ENCODE measurements at regions not wholly inside any gene's neighbourhood (a gene's known extent, or its start where the extent isn't known, plus 50 kb on each side); places are given as distances from the start of the nearest gene placed in this dataset.

- H3K27me3 ChIP-seq, result no peaks in the 10 kb centered on the region
- no peak overlapping the region for H3K4me3 ChIP-seq (ENCODE audit: low read depth in 1 of 2, low read length in 1 of 2)
- H3K9me3 ChIP-seq, result no peaks in the 10 kb centered on the region
- no peak overlapping the region for H3K27ac ChIP-seq
- no peaks in the 10 kb centered on the region for H3K4me1 ChIP-seq (ENCODE audit: control insufficient read depth in 1 of 2, insufficient read depth in 1 of 2, low read depth in 1 of 2, low read length in 1 of 2)
- TF ChIP-seq CTCF (IDR thresholded peaks at IDR 0.05), result no peak
- no peaks in the 10 kb centered on the region for H3K36me3 ChIP-seq
Observed at GRCh38 chr2:129444751-129445150, 534.7 kb upstream of the RAB6C start.

- Histone ChIP-seq H3K4me3 (ENCODE audit: low read depth in 1 of 2, low read length in 1 of 2) (no peak overlapping the region), H3K27me3 (no peaks in the 10 kb centered on the region), H3K27ac (no peak overlapping the region), H3K36me3 (no peaks in the 10 kb centered on the region), H3K9me3 (no peaks in the 10 kb centered on the region), H3K4me1 (ENCODE audit: control insufficient read depth in 1 of 2, insufficient read depth in 1 of 2, low read depth in 1 of 2, low read length in 1 of 2) (no peaks in the 10 kb centered on the region)
- no peak for TF ChIP-seq CTCF (IDR thresholded peaks at IDR 0.05)
Observed at GRCh38 chr2:129456691-129457090, 522.8 kb upstream of the RAB6C start.

GRCh38 chr2:129457277-129457818, 522.1 kb upstream of the RAB6C start:
- no peaks in the 10 kb centered on the region for H3K36me3 ChIP-seq
- H3K4me1 ChIP-seq (ENCODE audit: control insufficient read depth in 1 of 2, insufficient read depth in 1 of 2, low read depth in 1 of 2, low read length in 1 of 2), result no peaks in the 10 kb centered on the region
- H3K27me3 ChIP-seq, result no peaks in the 10 kb centered on the region
- H3K27ac ChIP-seq, result no peak overlapping the region
- no peak overlapping the region for H3K4me3 ChIP-seq (ENCODE audit: low read depth in 1 of 2, low read length in 1 of 2)
- no peaks in the 10 kb centered on the region for H3K9me3 ChIP-seq
- TF ChIP-seq CTCF (IDR thresholded peaks at IDR 0.05), result no peak

- Histone ChIP-seq H3K27ac (no peak overlapping the region), H3K36me3 (no peaks in the 10 kb centered on the region)
- TF ChIP-seq CTCF (IDR thresholded peaks at IDR 0.05), result no peak
Observed at GRCh38 chr2:129458006-129458405, 521.5 kb upstream of the RAB6C start.

GRCh38 chr2:129458436-129458835, 521.0 kb upstream of the RAB6C start:
- H3K27ac ChIP-seq, result no peak overlapping the region
- H3K27me3 ChIP-seq, result no peaks in the 10 kb centered on the region
- no peaks in the 10 kb centered on the region for H3K4me1 ChIP-seq (ENCODE audit: control insufficient read depth in 1 of 2, insufficient read depth in 1 of 2, low read depth in 1 of 2, low read length in 1 of 2)
- no peak for TF ChIP-seq CTCF (IDR thresholded peaks at IDR 0.05)
- H3K36me3 ChIP-seq, result no peaks in the 10 kb centered on the region
- no peak overlapping the region for H3K4me3 ChIP-seq (ENCODE audit: low read depth in 1 of 2, low read length in 1 of 2)
- no peaks in the 10 kb centered on the region for H3K9me3 ChIP-seq

More at GRCh38 chr2:129458006-129458405, 521.5 kb upstream of the RAB6C start:
- Histone ChIP-seq H3K4me3 (ENCODE audit: low read depth in 1 of 2, low read length in 1 of 2) (no peak overlapping the region), H3K9me3 (no peaks in the 10 kb centered on the region), H3K4me1 (ENCODE audit: control insufficient read depth in 1 of 2, insufficient read depth in 1 of 2, low read depth in 1 of 2, low read length in 1 of 2) (no peaks in the 10 kb centered on the region), H3K27me3 (no peaks in the 10 kb centered on the region)
